KG1 (cell line): ENCODE measurements at regions not wholly inside any gene's neighbourhood (a gene's known extent, or its start where the extent isn't known, plus 50 kb on each side); places are given as distances from the start of the nearest gene placed in this dataset.

Source experiments
- DNase-seq: peaks from one replicate; lab custom pipeline; 2025; lab: John Stamatoyannopoulos, UW

DNA sequence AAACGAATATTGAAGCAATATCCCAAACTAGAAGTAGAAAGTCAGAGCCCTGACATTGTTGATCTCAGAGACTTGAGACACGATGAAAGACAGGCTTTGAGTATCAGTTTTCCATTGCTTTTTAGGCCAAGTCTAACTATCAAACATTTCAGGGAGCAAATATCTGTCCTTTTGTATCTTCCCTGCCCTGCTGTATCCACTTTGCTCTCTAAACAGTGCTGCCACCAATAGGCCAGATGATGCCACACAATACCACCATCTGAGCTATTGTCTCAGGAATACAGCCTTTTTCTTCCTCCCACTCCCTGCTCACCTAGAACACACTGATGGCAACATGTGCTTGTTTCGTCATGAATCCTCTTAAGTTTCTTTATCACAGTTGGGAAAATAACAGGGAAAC lies 62.6 kb upstream of the SPAG17 start:
- no peak for DNase-seq

DNA sequence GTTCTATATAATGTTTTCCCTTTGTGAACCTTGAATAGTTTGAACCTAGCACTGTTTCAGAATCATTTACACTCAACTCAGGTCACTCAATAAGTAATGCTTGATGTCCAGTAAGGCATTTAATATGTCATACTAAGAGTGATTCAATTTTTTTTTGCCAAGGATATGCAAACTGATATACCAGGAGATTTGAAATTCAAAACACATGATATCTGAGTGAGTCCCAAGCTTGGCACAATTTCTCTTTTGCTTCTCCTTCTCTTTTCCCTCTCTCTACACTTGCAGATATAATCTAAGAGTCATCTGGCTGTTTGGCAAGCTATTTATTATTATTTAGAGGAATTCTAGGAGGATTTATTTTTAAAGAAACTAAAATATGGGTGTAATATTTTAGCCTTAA lies 61.6 kb upstream of the SPAG17 start:
- no peak for DNase-seq

DNA sequence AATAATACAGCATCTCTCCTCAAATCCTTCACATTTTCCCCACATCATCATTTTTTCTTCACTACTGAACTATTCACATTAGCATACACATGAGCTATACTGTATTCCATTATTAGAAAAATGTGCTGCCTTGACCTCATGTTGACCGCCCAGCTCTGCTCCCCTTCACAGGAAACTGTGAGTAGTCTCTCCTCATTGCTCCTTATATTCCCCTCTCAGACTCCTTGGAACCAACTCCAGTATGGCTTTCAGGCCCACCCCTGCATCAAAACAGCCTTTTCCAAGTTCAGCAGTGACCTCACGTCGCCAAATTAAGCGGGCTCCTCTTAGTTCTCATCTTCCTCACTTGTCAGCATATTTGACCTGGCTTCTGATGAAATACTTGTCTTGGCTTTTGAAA lies 59.2 kb upstream of the SPAG17 start:
- no peak for DNase-seq

DNA sequence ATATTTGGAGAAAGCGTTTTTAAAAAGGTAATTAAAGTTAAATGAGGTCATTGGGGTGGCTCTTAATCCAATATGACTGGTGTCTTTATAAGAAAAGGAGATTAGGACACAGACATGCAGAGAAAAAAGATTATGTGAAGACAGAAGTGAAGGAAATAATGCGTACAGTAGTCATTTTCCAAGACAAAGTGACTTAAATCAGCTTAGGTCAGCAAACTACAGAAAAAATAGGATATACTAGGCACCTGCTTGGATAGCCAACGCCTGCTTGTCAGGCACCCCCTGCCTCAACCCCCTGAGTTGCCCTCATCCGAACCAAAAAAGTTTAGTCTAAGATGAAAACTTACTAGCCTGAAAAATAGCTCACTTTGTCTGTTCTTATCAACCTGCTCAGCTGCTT lies 58.2 kb upstream of the SPAG17 start:
- DNase-seq: no peak
